ENCODE measurements at regions not wholly inside any gene's neighbourhood (a gene's known extent, or its start where the extent isn't known, plus 50 kb on each side); places are given as distances from the start of the nearest gene placed in this dataset.

DNA sequence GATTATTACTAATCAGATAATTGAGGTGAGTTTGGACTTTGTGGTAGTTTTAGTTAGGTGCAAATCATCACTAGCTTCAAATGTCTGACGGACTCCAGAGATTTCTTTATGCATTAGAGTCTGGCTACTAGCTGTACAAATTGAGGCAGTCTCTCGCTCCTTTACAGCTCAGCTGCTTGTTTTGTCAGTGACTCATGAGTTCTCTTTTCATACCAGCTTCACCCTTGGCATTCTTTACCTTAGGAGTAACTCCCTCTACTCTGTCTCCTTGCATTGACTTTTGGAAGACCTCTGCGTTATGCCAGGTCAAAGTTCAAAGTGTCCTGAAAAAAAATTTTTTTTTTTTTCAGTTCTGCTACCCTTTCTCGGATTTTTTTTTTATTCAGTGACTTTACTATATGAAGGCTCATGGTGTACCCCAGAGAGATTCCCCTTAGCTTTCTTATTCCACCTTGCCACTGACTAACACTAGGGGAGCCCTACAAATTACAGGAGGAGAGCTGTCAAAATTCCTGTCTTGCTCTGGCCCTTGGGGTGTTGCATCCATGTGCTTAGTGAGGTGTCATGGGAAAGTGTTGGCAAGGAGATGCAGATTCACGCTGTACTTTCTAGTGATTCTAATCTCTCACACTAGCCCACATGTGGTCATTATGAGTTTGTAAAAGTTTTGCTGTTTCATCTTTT lies 576.6 kb downstream of the ADGRL2 start:
- H3K4me2 ChIP-seq = no peak overlapping the region
- H2AFZ ChIP-seq (replicated peaks) = no peak overlapping the region
- H3K79me2 ChIP-seq (ENCODE audit: low read depth) = no peaks in the 10 kb centered on the region
- no peak overlapping the region for H3K9ac ChIP-seq
- H3K4me3 ChIP-seq = no peak overlapping the region
- no peaks in the 10 kb centered on the region for H3F3A ChIP-seq (ENCODE audit: low read depth)
- no peak for TF ChIP-seq EZH2 (IDR thresholded peaks at IDR 0.05)
- TF ChIP-seq, protein P1, sequence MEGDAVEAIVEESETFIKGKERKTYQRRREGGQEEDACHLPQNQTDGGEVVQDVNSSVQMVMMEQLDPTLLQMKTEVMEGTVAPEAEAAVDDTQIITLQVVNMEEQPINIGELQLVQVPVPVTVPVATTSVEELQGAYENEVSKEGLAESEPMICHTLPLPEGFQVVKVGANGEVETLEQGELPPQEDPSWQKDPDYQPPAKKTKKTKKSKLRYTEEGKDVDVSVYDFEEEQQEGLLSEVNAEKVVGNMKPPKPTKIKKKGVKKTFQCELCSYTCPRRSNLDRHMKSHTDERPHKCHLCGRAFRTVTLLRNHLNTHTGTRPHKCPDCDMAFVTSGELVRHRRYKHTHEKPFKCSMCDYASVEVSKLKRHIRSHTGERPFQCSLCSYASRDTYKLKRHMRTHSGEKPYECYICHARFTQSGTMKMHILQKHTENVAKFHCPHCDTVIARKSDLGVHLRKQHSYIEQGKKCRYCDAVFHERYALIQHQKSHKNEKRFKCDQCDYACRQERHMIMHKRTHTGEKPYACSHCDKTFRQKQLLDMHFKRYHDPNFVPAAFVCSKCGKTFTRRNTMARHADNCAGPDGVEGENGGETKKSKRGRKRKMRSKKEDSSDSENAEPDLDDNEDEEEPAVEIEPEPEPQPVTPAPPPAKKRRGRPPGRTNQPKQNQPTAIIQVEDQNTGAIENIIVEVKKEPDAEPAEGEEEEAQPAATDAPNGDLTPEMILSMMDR (IDR thresholded peaks at IDR 0.05) = peak; percentile 36
- peaks cover 3% of the 10 kb centered on the region for H3K9me3 Mint-ChIP-seq
- no peak overlapping the region for H3K4me3 Mint-ChIP-seq
- H3K27ac Mint-ChIP-seq = no peak overlapping the region
- peaks cover 7% of the 10 kb centered on the region for H3K4me1 ChIP-seq
- no peaks in the 10 kb centered on the region for H3K27me3 ChIP-seq
- H3K4me1 Mint-ChIP-seq = no peaks in the 10 kb centered on the region
- H3K27me3 Mint-ChIP-seq (ENCODE audit: insufficient read depth, low read depth) = peaks cover 4% of the 10 kb centered on the region
- H3K9me3 ChIP-seq (ENCODE audit: low read depth) = no peaks in the 10 kb centered on the region
- no peaks in the 10 kb centered on the region for H3K36me3 Mint-ChIP-seq
- DNase-seq (ENCODE audit: low spot score) = no peak
- no peaks in the 10 kb centered on the region for H4K20me1 ChIP-seq (ENCODE audit: low read depth)
- H3K27ac ChIP-seq = no peak overlapping the region
- H3K36me3 ChIP-seq = no peaks in the 10 kb centered on the region

DNA sequence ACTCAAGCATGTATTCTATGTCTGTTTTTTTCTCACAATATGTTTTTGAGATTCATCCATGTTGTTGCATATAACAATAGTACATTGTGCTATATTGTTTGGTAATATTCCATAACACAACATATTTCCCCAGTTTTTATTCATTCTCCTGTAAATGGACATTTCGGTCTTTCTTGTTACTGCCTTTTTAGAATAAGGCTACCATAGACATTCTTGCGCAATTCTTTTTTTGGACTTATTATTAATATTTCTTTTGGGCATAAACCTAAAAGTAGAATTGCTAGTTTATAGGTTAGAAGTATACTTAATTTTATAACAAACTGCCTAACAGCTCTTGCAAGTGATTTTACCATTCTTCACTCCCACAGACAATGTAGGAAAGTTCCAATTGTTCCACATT lies 573.0 kb downstream of the ADGRL2 start:
- H3K4me1 Mint-ChIP-seq = no peaks in the 10 kb centered on the region
- H3K9me3 ChIP-seq (ENCODE audit: low read depth) = no peaks in the 10 kb centered on the region
- no peak overlapping the region for H2AFZ ChIP-seq (replicated peaks)
- peaks cover 3% of the 10 kb centered on the region for H3K9me3 Mint-ChIP-seq
- no peak overlapping the region for H3K27ac ChIP-seq
- peaks cover 7% of the 10 kb centered on the region for H3K4me1 ChIP-seq
- no peak overlapping the region for H3K4me2 ChIP-seq
- no peaks in the 10 kb centered on the region for H3K36me3 ChIP-seq
- H3K4me3 Mint-ChIP-seq = no peak overlapping the region
- H3K9ac ChIP-seq = no peak overlapping the region
- H3K4me3 ChIP-seq = no peak overlapping the region
- no peak overlapping the region for H3K27ac Mint-ChIP-seq
- H3K36me3 Mint-ChIP-seq = no peaks in the 10 kb centered on the region
- no peaks in the 10 kb centered on the region for H3K27me3 Mint-ChIP-seq (ENCODE audit: insufficient read depth, low read depth)
- H3K27me3 ChIP-seq = no peaks in the 10 kb centered on the region
- TF ChIP-seq EZH2 (IDR thresholded peaks at IDR 0.05) (no peak), EZH2phosphoT487 (IDR thresholded peaks at IDR 0.05) (no peak)
- TF ChIP-seq, protein P1 (IDR thresholded peaks at IDR 0.05) = no peak
- no peaks in the 10 kb centered on the region for H4K20me1 ChIP-seq (ENCODE audit: low read depth)
- H3F3A ChIP-seq (ENCODE audit: low read depth) = no peaks in the 10 kb centered on the region
- H3K79me2 ChIP-seq (ENCODE audit: low read depth) = no peaks in the 10 kb centered on the region
- DNase-seq (ENCODE audit: low spot score) = no peak

DNA sequence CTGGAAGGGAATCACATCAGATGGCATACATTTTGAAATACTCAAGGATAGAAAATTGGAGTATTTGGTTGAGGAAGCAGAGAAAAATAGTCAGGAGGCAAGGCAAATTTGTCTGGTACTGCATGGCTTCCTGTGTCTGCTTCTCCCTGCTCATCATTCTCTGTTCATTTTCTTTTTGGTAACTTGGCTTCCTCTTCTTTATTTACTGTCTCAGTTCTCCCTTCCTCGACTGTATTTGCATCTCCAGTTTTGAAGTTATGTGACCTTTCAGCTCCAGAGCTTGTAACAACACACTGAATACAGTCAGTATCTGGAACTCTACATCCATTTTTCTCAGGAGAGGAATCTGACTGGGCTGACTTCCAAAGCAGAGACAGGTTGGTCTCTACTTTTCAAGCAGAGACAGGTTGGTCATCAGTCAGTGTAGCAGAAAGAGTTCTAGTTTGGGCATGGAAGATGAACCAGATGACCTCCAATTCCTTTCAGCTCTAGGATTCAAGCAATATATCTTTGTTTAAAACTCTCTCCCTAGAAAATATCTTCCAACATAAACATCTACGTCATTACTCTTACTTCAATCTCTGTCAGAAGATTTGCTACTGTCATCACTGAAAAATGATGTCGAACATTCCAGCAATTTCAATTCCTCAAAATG lies 571.2 kb downstream of the ADGRL2 start:
- no peak for DNase-seq (ENCODE audit: low spot score)
- Histone ChIP-seq H3K4me2 (no peak overlapping the region), H2AFZ (replicated peaks) (no peak overlapping the region), H4K20me1 (ENCODE audit: low read depth) (no peaks in the 10 kb centered on the region), H3K36me3 (no peaks in the 10 kb centered on the region), H3K9me3 (ENCODE audit: low read depth) (no peaks in the 10 kb centered on the region), H3K4me1 (peaks cover 7% of the 10 kb centered on the region), H3K27ac (no peak overlapping the region), H3K79me2 (ENCODE audit: low read depth) (no peaks in the 10 kb centered on the region), H3K4me3 (no peak overlapping the region), H3K9ac (no peak overlapping the region), H3F3A (ENCODE audit: low read depth) (no peaks in the 10 kb centered on the region), H3K27me3 (no peaks in the 10 kb centered on the region)
- TF ChIP-seq, protein P1 (IDR thresholded peaks at IDR 0.05) = no peak
- TF ChIP-seq EZH2 (IDR thresholded peaks at IDR 0.05) (no peak), EZH2phosphoT487 (IDR thresholded peaks at IDR 0.05) (no peak)
- Mint-ChIP-seq H3K36me3 (no peaks in the 10 kb centered on the region), H3K27ac (no peak overlapping the region), H3K4me3 (no peak overlapping the region), H3K4me1 (no peaks in the 10 kb centered on the region), H3K27me3 (ENCODE audit: insufficient read depth, low read depth) (no peaks in the 10 kb centered on the region), H3K9me3 (peaks cover 3% of the 10 kb centered on the region)
